ENCODE measurements at regions not wholly inside any gene's neighbourhood (a gene's known extent, or its start where the extent isn't known, plus 50 kb on each side); places are given as distances from the start of the nearest gene placed in this dataset.
"Not testable (repeated sequence)": the region's sequence is repeated elsewhere in the genome, so short reads cannot be mapped to it uniquely, and the experiment has no call there.

DNA sequence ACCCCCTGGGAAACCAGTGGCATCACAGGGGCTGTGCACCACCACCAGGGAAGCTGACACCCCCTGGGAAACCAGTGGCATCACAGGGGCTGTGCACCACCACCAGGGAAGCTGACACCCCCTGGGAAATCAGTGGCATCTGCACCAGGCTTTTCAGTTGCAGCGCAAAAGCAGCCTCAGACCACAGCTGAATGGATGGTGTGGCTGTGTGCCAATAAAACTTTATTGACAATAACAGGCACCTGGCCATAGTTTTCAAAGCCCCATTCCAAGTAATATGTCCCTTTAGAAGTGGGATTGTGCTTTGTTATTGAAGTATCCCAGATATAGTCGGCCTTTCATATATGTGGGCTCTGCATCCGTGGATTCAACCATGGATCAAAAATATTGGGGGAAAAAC lies 146.3 kb upstream of the HDAC4 start:
- not testable (repeated sequence) for TF ChIP-seq USF1 (CRISPR knock-in tag; IDR thresholded peaks at IDR 0.05); SNIP1 (IDR thresholded peaks at IDR 0.05; ENCODE audit: low read depth)
